GM21423 (cell line): ENCODE measurements at regions not wholly inside any gene's neighbourhood (a gene's known extent, or its start where the extent isn't known, plus 50 kb on each side); places are given as distances from the start of the nearest gene placed in this dataset.

Experiments used
- ATAC-seq: cut with Tn5 transposase; IDR thresholded peaks from one replicate; pipeline ENCODE4 v1.9.1; 2021; ENCODE audit warnings: mild to moderate bottlenecking, moderate library complexity; ENCODE audit not compliant: unreplicated experiment

DNA sequence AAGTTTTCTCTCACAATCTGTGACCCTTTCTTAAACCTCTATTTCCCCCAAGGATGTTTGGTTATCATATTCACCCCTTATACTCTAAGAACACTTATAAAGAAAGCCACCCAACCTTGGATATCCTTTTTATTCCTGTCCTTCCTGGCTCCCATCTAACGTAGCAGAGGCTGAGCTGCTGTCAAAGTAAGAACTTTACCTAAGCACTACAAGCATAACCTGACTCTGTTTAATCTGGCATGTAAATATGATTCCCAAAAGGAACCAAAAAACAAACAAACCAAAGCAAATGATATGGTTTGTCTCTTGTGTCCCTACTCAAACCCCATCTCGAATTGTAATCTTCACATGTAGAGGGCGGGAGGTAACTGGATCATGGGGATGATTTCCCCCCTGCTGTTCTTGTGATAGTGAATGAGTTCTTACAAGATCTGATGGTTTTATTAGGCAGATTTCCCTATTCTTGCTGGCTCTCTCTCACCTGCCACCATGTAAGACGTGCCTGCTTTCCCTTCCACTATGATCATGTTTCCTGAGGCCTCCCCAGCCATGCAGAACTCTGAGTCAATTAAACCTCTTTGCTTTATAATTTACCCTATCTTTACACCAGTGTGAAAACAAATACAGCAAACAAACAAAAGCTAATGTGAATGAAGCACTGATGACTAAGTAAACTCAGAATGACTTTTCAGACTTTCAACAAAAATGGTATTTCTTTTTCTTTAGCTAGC is 72.7 kb upstream of the SPOPL start:
- ATAC-seq: no peak

DNA sequence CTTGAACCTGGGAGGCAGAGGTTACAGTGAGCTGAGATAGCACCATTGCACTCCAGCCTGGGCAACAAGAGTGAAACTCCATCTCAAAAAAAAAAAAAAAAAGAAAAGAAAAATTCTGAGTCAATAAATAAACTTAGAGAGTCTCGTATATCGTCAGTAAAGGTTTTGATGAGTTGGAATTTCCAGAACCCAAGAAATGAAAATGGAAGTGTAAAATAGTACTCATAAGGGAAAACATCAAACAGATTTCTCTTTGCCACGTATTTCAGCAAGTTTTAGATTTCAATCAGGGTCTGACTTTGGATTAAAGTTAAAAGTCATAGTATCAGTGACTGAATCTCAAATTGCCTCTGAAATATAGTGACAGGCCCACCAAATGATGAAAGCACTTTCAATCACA is 71.4 kb upstream of the SPOPL start:
- ATAC-seq: no peak

DNA sequence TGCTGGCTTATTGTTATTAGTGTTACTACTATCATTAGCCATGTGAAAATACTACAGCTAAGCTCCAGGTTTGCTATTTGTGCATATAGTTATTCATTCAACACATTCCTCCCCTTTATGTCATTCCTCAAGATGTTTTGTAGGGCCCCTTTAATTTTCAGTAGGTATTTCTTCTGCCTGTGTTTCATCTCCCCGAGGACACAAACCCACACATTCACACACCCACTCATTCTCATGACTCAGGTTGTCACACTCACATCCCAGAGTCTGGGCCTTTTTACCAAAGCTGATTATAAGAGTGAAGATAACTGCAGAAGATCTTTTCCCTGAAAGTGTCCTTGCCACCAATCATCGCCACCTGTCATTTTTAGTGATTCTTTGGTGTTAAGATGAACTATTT is 68.6 kb upstream of the SPOPL start:
- ATAC-seq: no peak

DNA sequence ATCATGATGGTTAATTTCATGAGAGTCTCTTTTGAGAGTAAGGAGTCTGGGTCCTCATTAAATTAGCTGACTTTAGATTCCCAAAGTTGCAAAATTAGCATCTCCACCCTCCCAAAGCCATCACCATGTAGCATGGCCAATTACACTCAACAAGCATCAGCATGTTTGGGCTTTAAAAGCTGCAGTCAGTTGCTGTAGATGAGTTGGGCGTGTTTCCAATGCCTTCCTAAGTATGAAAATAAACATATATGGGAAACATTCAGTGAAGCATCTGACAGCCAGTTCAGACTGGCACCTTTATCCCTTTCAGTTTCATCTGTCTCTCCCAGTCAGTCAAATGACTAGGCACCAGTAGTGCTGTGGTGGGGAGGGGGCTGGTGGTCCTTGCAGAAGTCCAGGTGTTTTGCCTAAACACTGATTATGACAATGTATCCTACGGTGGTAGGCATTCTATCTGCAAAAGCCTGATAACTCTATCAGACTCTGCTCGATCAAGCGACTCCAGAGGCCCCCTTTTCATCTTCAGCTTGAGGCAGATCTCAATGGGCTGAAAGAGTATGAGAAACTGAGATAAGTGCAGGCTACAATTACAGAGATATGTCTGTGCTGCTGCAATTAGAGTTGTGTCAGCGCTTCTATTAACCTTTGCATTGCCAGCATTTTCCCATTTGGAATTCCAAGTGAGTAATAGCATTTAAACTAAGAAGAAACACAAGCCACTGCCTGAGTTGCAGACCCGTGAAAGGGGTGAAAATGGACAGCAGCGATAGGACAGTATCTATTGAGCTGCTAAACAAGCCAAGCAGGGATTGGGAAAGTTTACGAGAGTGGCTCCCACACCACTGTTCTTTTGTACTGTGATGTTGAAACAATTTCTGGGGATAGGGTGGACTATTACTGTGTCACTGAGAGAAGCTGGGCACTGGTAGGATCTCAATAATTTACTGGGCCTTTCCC is 67.3 kb upstream of the SPOPL start:
- no peak for ATAC-seq

DNA sequence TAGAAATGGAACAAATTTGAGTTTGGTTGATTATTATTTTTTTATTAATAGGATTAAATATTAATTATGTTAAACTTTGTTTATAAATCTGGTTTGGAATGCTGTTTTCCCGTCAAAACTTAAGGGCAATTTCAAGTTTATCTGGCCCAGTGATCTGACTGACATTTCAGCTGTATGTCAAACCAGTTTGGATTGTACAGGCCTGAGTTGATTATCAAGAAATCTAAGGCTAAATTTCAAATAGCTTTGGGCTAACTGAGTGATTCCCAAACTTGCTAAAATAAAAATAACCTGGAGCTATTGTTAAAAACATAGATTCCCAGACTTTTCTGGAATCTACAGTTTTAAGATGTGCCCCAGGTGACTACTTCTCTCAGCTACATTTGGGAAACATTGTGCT is 65.9 kb upstream of the SPOPL start:
- no peak for ATAC-seq

DNA sequence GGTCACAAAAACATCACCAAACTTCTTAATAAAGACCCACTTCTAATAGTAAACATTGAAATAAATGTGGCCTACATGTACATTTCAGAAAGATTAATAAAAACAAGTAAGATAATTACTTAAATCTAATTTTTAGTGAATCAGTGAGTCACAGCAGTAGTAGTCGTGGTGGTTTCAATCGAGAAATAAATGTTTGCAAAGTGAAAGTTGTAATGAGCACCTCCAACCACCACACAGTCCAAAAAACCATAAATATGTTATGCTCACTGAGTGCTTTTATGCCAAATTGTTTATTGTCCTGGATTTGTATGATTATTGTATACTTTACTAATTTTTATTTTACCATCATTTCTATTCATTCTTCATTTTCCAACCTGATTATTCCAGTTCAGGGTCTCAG is 61.8 kb upstream of the SPOPL start:
- ATAC-seq: no peak

DNA sequence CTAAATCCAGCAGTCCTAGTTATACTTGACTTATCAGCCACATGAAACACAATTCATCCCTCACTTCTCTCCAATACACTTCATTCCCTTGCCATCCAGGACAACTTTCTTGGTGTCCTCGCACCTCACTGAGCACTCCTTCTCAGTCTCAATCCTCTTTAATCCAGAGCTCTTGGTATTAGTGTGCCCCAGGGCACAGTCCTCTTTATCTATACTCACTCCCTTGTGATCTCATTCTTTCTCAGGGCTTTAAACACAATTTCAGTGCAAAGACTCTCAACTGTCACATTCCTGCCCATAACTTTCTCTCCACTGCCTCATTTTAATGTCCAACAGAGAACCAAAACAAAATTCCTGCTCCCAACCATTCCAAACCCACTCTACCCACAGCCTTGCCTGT is 60.8 kb upstream of the SPOPL start:
- no peak for ATAC-seq

DNA sequence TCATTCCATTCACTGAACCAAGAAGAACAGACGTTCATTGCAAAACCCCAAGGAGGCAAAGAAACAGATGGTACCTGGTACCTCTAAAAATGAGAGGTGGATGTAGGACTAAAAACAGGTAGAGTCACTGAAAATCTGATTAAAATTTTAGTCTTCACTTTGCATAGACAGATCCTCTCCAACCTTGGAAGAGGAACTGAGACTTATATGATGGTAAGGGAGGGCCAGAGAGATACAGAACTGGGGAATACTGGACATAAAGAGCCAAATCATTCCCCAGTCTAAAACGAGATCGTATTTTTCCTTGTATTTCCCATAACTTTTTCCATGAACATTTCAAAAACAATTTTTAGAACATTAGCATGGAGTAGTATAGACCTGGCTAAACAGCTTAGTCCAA is 59.7 kb upstream of the SPOPL start:
- no peak for ATAC-seq

DNA sequence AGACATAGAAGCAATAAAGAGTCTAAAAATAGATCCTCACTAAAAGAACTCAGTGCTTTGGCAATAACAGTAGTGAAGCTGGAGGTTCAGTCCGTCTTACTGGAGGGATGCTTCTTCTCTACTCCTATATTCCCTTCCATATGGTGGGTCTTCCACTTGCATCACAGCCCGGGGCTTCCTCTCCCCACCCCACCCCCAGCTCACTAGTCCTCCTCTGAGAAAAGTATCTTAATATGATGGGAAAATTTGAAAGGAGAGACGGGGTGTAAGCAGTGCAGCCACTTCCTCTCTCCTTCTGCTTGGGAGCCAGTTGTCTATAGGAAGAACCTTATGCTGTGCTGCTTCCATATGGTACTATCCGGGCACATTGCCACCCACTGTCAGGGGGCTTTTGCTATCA is 57.2 kb upstream of the SPOPL start:
- ATAC-seq: no peak

DNA sequence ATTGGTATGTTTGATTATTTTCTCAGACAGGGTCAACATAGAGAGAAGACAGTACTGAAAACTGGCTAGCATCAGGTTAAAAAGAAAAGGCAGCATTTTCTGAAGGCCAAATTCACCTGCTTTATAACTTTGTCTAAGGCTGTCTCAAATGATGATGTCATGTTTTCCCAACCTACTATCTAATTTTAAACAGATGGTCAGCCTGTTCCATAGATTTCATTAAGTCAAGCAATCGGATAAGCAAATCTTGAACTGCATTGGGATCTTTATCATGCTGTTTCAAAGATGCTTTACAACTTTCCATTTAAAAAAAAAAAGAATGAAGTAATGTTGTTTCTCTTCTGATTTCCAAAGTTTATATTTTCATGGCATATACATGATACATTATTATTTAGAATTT is 56.3 kb upstream of the SPOPL start:
- ATAC-seq: no peak

DNA sequence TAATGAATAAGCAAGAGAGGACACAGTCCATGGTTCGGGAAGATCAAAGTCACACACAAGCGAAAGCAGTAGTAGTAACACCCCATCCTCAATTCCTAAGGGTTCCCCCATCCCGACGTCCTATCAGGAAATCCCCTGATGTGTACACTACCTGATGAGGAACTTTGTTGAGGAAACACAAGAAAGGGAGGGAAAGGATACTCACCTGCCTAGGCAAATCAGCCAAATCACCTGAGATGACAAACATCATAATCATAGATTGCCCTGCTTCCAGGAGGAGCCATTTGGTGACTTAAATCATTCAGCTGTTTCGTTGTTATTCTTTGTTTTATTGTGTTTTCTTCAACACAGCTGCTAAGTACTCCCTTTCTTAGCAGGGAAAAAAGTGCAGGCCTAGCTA is 55.5 kb upstream of the SPOPL start:
- no peak for ATAC-seq

DNA sequence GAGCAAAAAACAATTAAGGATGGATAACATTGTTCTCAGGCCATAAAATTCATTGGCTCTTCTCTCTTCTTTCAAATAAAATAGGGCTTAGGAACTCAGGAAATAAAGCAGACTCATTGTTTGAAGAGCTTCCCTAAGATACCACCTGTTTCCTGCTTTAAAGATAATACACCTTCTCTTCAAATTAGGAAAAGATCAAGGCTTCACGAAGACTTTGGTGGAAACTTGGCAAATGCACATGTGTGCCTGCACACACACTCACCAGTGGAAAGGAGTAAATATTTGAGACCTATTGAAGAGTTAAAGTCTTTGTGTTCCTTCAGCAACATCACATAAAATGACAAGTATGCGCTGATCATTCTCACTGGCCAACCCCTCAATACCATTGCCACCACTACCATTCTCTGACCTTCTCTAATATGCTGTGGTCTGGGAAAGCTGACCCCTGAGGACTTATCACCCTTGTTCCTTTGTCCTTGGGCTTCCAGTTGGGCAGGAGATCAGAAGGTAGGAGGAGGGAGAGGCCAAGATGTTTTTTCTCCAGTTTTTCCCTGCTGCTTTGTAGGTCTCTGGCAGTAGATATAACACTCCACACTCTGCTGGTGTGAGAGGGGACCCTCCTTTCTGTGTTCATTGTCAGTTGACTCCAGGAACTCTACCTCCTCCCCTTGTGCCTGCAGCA is 53.5 kb upstream of the SPOPL start:
- ATAC-seq: no peak
